GM06990 (cell line): ENCODE measurements at regions not wholly inside any gene's neighbourhood (a gene's known extent, or its start where the extent isn't known, plus 50 kb on each side); places are given as distances from the start of the nearest gene placed in this dataset.

Source experiments
- DNase-seq: peaks from one replicate; pipeline ENCODE4 v3.0.0-alpha.2; 2011; ENCODE audit not compliant: insufficient read length; ENCODE audit errors: extremely low read depth
- H3K27me3 ChIP-seq: replicated peaks from 2 replicates; pipeline ENCODE4 v1.6.0; 2011; ENCODE audit warnings: low read length; ENCODE audit not compliant: control insufficient read depth, insufficient read depth
- H3K36me3 ChIP-seq: 2 replicates; pipeline ENCODE4 v1.5.1; 2011; ENCODE audit warnings: low read length; ENCODE audit not compliant: control insufficient read depth, insufficient read depth
- H3K4me3 ChIP-seq: replicated peaks from 2 replicates; pipeline ENCODE4 v1.5.1; 2011; ENCODE audit warnings: low read depth, mild to moderate bottlenecking, control low read depth, low read length
- TF ChIP-seq, protein P1 (sequence below): IDR thresholded peaks from 2 replicates; pipeline ENCODE4 v1.5.1; 2011; ENCODE audit warnings: low read length, control low read depth, mild to moderate bottlenecking, inconsistent platforms; ENCODE audit not compliant: insufficient read depth, poor library complexity, severe bottlenecking

GRCh38 chr5:57601996-57602395 is 119.4 kb upstream of the ACTBL2 start:
- Histone ChIP-seq H3K36me3 (no peaks in the 10 kb centered on the region), H3K27me3 (no peaks in the 10 kb centered on the region; the same call in 1 of the 2 replicates), H3K4me3 (no peak overlapping the region)
- no peak for DNase-seq
- TF ChIP-seq, protein P1, sequence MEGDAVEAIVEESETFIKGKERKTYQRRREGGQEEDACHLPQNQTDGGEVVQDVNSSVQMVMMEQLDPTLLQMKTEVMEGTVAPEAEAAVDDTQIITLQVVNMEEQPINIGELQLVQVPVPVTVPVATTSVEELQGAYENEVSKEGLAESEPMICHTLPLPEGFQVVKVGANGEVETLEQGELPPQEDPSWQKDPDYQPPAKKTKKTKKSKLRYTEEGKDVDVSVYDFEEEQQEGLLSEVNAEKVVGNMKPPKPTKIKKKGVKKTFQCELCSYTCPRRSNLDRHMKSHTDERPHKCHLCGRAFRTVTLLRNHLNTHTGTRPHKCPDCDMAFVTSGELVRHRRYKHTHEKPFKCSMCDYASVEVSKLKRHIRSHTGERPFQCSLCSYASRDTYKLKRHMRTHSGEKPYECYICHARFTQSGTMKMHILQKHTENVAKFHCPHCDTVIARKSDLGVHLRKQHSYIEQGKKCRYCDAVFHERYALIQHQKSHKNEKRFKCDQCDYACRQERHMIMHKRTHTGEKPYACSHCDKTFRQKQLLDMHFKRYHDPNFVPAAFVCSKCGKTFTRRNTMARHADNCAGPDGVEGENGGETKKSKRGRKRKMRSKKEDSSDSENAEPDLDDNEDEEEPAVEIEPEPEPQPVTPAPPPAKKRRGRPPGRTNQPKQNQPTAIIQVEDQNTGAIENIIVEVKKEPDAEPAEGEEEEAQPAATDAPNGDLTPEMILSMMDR = no peak

DNA sequence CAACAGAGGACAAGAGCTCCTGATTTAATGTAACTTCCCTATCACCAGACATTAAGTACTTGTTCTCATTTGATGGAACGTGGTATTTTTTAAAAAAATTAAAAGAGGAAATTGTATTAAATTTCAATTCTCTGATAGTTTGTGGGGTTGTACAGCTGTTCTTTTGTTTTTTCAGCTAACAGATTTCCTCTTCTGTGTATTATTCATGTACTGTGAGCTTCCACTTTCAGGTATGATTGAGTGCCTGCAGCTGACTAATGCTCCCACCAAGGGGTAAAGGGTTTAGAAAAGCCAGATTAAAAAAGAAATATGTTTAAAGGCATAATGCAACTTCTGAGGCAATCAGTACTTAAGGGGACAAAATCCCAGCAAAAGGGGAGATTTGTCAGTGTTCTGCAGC is 117.7 kb upstream of the ACTBL2 start:
- Histone ChIP-seq H3K36me3 (no peaks in the 10 kb centered on the region), H3K4me3 (no peak overlapping the region), H3K27me3 (no peaks in the 10 kb centered on the region)
- TF ChIP-seq, protein P1 = no peak
- DNase-seq = no peak

GRCh38 chr5:57598756-57599155 is 116.1 kb upstream of the ACTBL2 start:
- TF ChIP-seq, protein P1 = no peak
- no peaks in the 10 kb centered on the region for H3K36me3 ChIP-seq
- DNase-seq = no peak
- no peak overlapping the region for H3K4me3 ChIP-seq
- H3K27me3 ChIP-seq = no peaks in the 10 kb centered on the region

DNA sequence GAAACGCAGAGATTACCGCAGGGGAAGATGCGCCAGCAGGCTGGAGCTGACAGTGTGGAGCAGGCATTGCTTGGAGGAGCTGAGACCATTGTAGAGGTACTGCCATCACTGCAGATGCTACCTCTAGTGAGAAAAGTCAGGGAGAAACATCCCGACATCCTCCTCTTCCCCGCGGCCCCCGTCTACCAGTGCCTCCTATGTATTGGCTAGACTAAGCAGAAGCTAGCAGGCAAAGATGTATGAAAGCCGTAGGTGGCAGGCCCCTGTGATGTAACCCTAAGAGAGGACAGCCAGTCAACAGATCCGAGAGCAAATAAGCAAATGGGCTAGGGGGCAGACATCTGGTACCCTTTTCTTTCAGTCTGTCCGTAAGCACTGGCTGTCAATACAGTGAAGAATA is 115.5 kb upstream of the ACTBL2 start:
- Histone ChIP-seq H3K4me3 (no peak overlapping the region), H3K36me3 (no peaks in the 10 kb centered on the region), H3K27me3 (no peaks in the 10 kb centered on the region)
- no peak for DNase-seq
- TF ChIP-seq, protein P1 = no peak

GRCh38 chr5:57595523-57595991 is 112.9 kb upstream of the ACTBL2 start:
- H3K36me3 ChIP-seq = no peaks in the 10 kb centered on the region
- H3K27me3 ChIP-seq = no peaks in the 10 kb centered on the region
- DNase-seq = no peak
- H3K4me3 ChIP-seq = no peak overlapping the region
- TF ChIP-seq, protein P1 = no peak

- Histone ChIP-seq H3K27me3 (no peaks in the 10 kb centered on the region), H3K4me3 (no peak overlapping the region), H3K36me3 (no peaks in the 10 kb centered on the region)
- TF ChIP-seq, protein P1 = no peak
- DNase-seq = no peak
Observed at GRCh38 chr5:57594436-57594835, 111.8 kb upstream of the ACTBL2 start.
